HL-60 (cell line): ENCODE measurements at regions not wholly inside any gene's neighbourhood (a gene's known extent, or its start where the extent isn't known, plus 50 kb on each side); places are given as distances from the start of the nearest gene placed in this dataset.

Experiments used
- DNase-seq, 2 experiments: peaks; one replicate each; pipeline ENCODE4 v3.0.0-alpha.2; 2010 to 2020; ENCODE audit warnings: low read depth in 1 of 2, low spot score in 1 of 2
- H3K27ac ChIP-seq: fragments of 250-450 bp; sonication (Bioruptor Pico); replicated peaks from 2 replicates; pipeline ENCODE4 v1.5.1; 2020; ENCODE audit warnings: mild to moderate bottlenecking, moderate library complexity
- H3K27me3 ChIP-seq: fragments of 250-450 bp; sonication (Bioruptor Pico); 2 replicates; pipeline ENCODE4 v1.5.1; 2021; ENCODE audit warnings: mild to moderate bottlenecking, moderate library complexity; ENCODE audit not compliant: insufficient read depth, poor library complexity, severe bottlenecking
- H3K4me3 ChIP-seq: replicated peaks from 2 replicates; pipeline ENCODE4 v1.5.1; 2011; ENCODE audit warnings: mild to moderate bottlenecking, control low read depth, low read length; ENCODE audit not compliant: insufficient read depth
- CTCF ChIP-seq: IDR thresholded peaks from one replicate; pipeline ENCODE4 v1.5.1; 2011; ENCODE audit warnings: low read length, control low read depth, inconsistent platforms; ENCODE audit not compliant: insufficient read depth
- GABPA ChIP-seq: IDR thresholded peaks from 2 replicates; pipeline ENCODE4 v1.6.1; 2012; ENCODE audit warnings: low read depth
- POLR2AphosphoS5 ChIP-seq: IDR thresholded peaks from 2 replicates; pipeline ENCODE4 v1.6.1; 2012; ENCODE audit warnings: low read depth
- REST ChIP-seq: IDR thresholded peaks from 2 replicates; pipeline ENCODE4 v1.6.1; 2012; ENCODE audit warnings: low read depth; ENCODE audit not compliant: insufficient replicate concordance
- SPI1 ChIP-seq: IDR thresholded peaks from 2 replicates; pipeline ENCODE4 v1.6.1; 2012; ENCODE audit warnings: low read depth, mild to moderate bottlenecking, borderline replicate concordance

GRCh38 chr5:3182133-3182876, 413.3 kb upstream of the IRX1 start:
- Histone ChIP-seq H3K27ac (no peak overlapping the region), H3K27me3 (no peaks in the 10 kb centered on the region), H3K4me3 (no peak overlapping the region)
- no peak for TF ChIP-seq POLR2AphosphoS5
- DNase-seq = no peak

GRCh38 chr5:3181671-3182070, 414.0 kb upstream of the IRX1 start:
- Histone ChIP-seq H3K4me3 (no peak overlapping the region), H3K27me3 (no peaks in the 10 kb centered on the region), H3K27ac (no peak overlapping the region)
- DNase-seq = no peak
- TF ChIP-seq CTCF = no peak
- TF ChIP-seq SPI1 = no peak
- no peak for TF ChIP-seq GABPA

GRCh38 chr5:3180636-3181035, 415.0 kb upstream of the IRX1 start:
- H3K27me3 ChIP-seq = no peaks in the 10 kb centered on the region
- DNase-seq = no peak
- H3K4me3 ChIP-seq = no peak overlapping the region
- TF ChIP-seq REST (no peak), POLR2AphosphoS5 (no peak), GABPA (no peak), CTCF (no peak), SPI1 (no peak)
- H3K27ac ChIP-seq = no peak overlapping the region

- TF ChIP-seq POLR2AphosphoS5 (no peak), CTCF (no peak), GABPA (no peak), SPI1 (no peak), REST (no peak)
- H3K27ac ChIP-seq = no peak overlapping the region
- DNase-seq = no peak
- no peak overlapping the region for H3K4me3 ChIP-seq
- H3K27me3 ChIP-seq = no peaks in the 10 kb centered on the region
Measured at GRCh38 chr5:3179220-3179619, 416.4 kb upstream of the IRX1 start.
